Psoas muscle (tissue), 7 donors: ENCODE measurements at regions not wholly inside any gene's neighbourhood (a gene's known extent, or its start where the extent isn't known, plus 50 kb on each side); places are given as distances from the start of the nearest gene placed in this dataset.

Experiments used
- ATAC-seq, 4 donors: fragments of 200-7000 bp; cut with Tn5 transposase; one replicate each; pipeline ENCODE4 v1.9.1; 2020; ENCODE audit warnings: moderate library complexity in 3 of 4, mild to moderate bottlenecking in 2 of 4
- DNase-seq, 2 donors: peaks; one replicate each; pipeline ENCODE4 v3.0.0-alpha.2; 2020
- H3K27ac ChIP-seq: fragments of 200-600 bp; one replicate; pipeline ENCODE4 v1.8.0; 2022
- H3K27me3 ChIP-seq, 3 donors: fragments of 200-600 bp in 1 of 3; one replicate each; pipeline versions ENCODE4 v1.6.1 to v1.8.0; 2013 to 2022; ENCODE audit warnings: low read length in 2 of 3, mild to moderate bottlenecking in 2 of 3, moderate library complexity in 1 of 3; ENCODE audit not compliant: insufficient read depth in 3 of 3
- H3K36me3 ChIP-seq, 2 donors: fragments of 200-600 bp in 1 of 2; one replicate each; pipeline versions ENCODE4 v1.6.1 to v1.8.0; 2013 to 2022; ENCODE audit warnings: low read depth in 1 of 2, mild to moderate bottlenecking in 1 of 2, moderate library complexity in 1 of 2; ENCODE audit not compliant: insufficient read depth in 1 of 2
- H3K4me1 ChIP-seq: fragments of 200-600 bp; one replicate; pipeline ENCODE4 v1.8.0; 2022
- H3K4me3 ChIP-seq: fragments of 200-600 bp; one replicate; pipeline ENCODE4 v1.8.0; 2022; ENCODE audit warnings: mild to moderate bottlenecking
- H3K9me3 ChIP-seq: fragments of 200-600 bp; one replicate; pipeline ENCODE4 v1.8.0; 2022
- CTCF ChIP-seq: fragments of 200-600 bp; IDR thresholded peaks from one replicate; pipeline ENCODE4 v1.8.0; 2022; ENCODE audit warnings: antibody characterized with exemption
- WGBS, 3 donors: extraction: QIAGEN DNeasy Blood & Tissue Kit; methylation state at CpG; one replicate each; pipeline versions ENCODE4 v1.1.6 to v1.1.7; 2013; 5-methylcytosine and 5-hydroxymethylcytosine counted together
- intact Hi-C, 2 donors: fragments of 100-400 bp; cut with DNase I; formaldehyde crosslinking; loops; one replicate each; pipeline versions ENCODE4 v1.11.0 to v1.14.2; 2022
- donor health status: healthy with polysubstance abuse.
- donor health status: DM: no; HTN: no; CAD: no; lungs with moderate emphysema.
- donor health status: Bipolar disorder and iron deficiency.
- donor health status: healthy.
- donor health status: DM: yes; HTN: yes; CAD: no.
- donor health status: DM: no; HTN: no; CAD: no.
- donor health status: DM: yes; HTN: yes; CAD: no.

DNA sequence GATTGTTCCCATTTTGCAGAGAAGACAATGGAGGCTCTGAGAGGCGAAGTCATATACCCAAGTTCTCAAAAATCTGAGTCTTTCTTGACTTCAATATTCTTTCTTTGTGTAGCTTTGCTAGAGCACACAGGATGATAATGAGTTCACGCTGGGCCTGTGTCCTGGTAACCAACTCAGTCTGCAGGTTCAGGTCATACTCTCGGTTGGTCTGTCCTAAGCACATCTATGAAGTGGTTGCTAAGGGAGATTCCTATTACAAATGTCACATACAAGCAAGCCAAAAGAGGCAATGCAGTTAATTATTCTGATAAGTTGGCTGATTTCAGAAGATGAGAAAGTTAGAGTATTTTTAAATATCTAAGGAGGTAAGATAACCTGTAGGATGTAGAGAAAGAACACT is 481.0 kb downstream of the SOX6 start:
- intact Hi-C loops, result no loop called here
- ATAC-seq (no peak), DNase-seq (no peak)
- 94 to 96% (median 95%) methylated on average over 3 of the region's 3 CpGs for WGBS, 3 donors
- H3K36me3 ChIP-seq, result no peaks in the 10 kb centered on the region
- H3K27me3 ChIP-seq, result no peaks in the 10 kb centered on the region
- no peak overlapping the region for H3K27ac ChIP-seq
- H3K9me3 ChIP-seq, result no peaks in the 10 kb centered on the region
- H3K4me1 ChIP-seq, result no peaks in the 10 kb centered on the region
- TF ChIP-seq CTCF, result no peak
- H3K4me3 ChIP-seq, result no peak overlapping the region

DNA sequence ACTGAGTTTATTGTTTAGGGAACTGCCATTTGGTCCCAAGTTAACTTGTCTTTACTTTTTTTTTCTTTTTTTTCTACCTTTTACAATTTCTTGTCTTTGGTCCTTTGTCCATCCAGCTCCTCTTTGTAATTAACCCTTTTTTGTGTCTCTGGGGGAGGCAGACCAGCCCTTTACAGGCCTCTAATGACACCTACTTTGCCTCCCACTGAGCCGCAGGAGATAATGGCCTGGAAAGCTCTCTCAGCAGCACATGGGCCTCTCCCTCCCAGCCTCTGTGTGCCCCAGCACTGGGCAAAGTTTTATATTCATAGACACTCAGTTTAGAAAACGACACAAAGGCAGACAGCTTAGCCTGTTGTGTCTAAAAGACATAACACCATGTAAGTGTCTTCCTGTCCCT is 480.4 kb downstream of the SOX6 start:
- 85 to 93% (median 87%) methylated on average over 2 of the region's 2 CpGs for WGBS, 3 donors
- H3K27ac ChIP-seq, result no peak overlapping the region

GRCh38 chr11:15878756-15879155 is 477.6 kb downstream of the SOX6 start:
- H3K4me3 ChIP-seq, result no peak overlapping the region
- 94 to 98% (median 97%) methylated on average over 1 of the region's 1 CpG for WGBS, 3 donors
- no peaks in the 10 kb centered on the region for H3K9me3 ChIP-seq
- no peaks in the 10 kb centered on the region for H3K27me3 ChIP-seq
- ATAC-seq (no peak), DNase-seq (no peak)
- TF ChIP-seq CTCF, result no peak
- H3K4me1 ChIP-seq, result no peaks in the 10 kb centered on the region
- H3K36me3 ChIP-seq, result no peaks in the 10 kb centered on the region
- intact Hi-C loops, result no loop called here
- H3K27ac ChIP-seq, result no peak overlapping the region

More for the DNA sequence above, 480.4 kb downstream of the SOX6 start:
- H3K4me1 ChIP-seq, result no peaks in the 10 kb centered on the region
- no peak for TF ChIP-seq CTCF
- H3K9me3 ChIP-seq, result no peaks in the 10 kb centered on the region
- no peaks in the 10 kb centered on the region for H3K27me3 ChIP-seq
- no peaks in the 10 kb centered on the region for H3K36me3 ChIP-seq
- intact Hi-C loops, result no loop called here
- DNase-seq (no peak), ATAC-seq (no peak)
- H3K4me3 ChIP-seq, result no peak overlapping the region

DNA sequence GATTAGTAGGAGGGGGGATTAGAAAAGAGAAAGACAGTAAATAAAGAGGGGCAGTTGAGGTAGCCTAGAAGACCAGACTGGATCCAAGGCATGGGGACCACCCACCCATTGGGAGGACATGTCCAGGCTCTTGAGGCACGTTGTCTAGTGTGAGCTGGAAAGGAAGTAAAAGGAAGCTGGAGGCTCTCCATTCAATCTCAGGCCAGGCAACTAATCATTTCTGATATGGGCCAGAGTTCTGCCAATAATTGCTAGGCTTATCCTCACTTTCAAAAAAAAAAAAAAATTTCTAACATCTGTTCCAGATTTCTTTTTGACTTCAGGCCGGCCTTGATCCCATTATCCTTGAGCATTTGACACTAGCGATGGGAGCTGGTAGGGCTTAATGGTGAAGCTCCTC is 476.1 kb downstream of the SOX6 start:
- Histone ChIP-seq H3K36me3 (no peaks in the 10 kb centered on the region), H3K9me3 (no peaks in the 10 kb centered on the region), H3K27me3 (no peaks in the 10 kb centered on the region), H3K27ac (no peak overlapping the region), H3K4me1 (no peaks in the 10 kb centered on the region), H3K4me3 (no peak overlapping the region)
- no peak for TF ChIP-seq CTCF
- no peak for DNase-seq
- no peak for ATAC-seq
- intact Hi-C loops, result no loop called here
- WGBS, 3 donors, result 79 to 88% (median 79%) methylated on average over 3 of the region's 3 CpGs

GRCh38 chr11:15882876-15883454 is 473.4 kb downstream of the SOX6 start:
- no peaks in the 10 kb centered on the region for H3K36me3 ChIP-seq
- 65 to 72% (median 66%) methylated on average over 8 to 9 of the region's 9 CpGs for WGBS, 3 donors
- H3K4me1 ChIP-seq, result no peaks in the 10 kb centered on the region
- ATAC-seq (no peak), DNase-seq (no peak)
- no peak overlapping the region for H3K4me3 ChIP-seq
- no peak for TF ChIP-seq CTCF
- no peak overlapping the region for H3K27ac ChIP-seq
- H3K9me3 ChIP-seq, result no peaks in the 10 kb centered on the region
- intact Hi-C loops, result no loop called here
- H3K27me3 ChIP-seq, result no peaks in the 10 kb centered on the region
